Tibial nerve (tissue), 4 donors: ENCODE measurements at regions not wholly inside any gene's neighbourhood (a gene's known extent, or its start where the extent isn't known, plus 50 kb on each side); places are given as distances from the start of the nearest gene placed in this dataset.

ENCODE experiments used
- DNase-seq, 2 donors: peaks; one replicate each; pipeline ENCODE4 v3.0.0-alpha.2; 2019; ENCODE audit warnings: low spot score in 2 of 2
- H3K27ac ChIP-seq, 4 donors: fragments of 200-600 bp; sonication (generic) in 3 of 4; one replicate each; pipeline ENCODE4 v1.5.1; 2017 to 2019; ENCODE audit warnings: mild to moderate bottlenecking in 1 of 4
- H3K27me3 ChIP-seq, 2 donors: fragments of 200-600 bp; sonication (generic) in 1 of 2; one replicate each; pipeline versions ENCODE4 v1.5.1 to v1.6.0; 2017 to 2019
- H3K36me3 ChIP-seq, 3 donors: fragments of 200-600 bp; sonication (generic); one replicate each; pipeline ENCODE4 v1.5.1; 2018 to 2019
- H3K4me1 ChIP-seq, 4 donors: fragments of 200-600 bp; sonication (generic) in 3 of 4; one replicate each; pipeline ENCODE4 v1.5.1; 2017 to 2019
- H3K4me3 ChIP-seq, 4 donors: fragments of 200-600 bp; sonication (generic) in 3 of 4; one replicate each; pipeline ENCODE4 v1.5.1; 2017 to 2019; ENCODE audit warnings: mild to moderate bottlenecking in 1 of 4, moderate library complexity in 1 of 4
- H3K9me3 ChIP-seq, 4 donors: fragments of 200-600 bp; sonication (generic) in 3 of 4; one replicate each; pipeline ENCODE4 v1.5.1; 2017 to 2019
- EP300 ChIP-seq, 2 donors: sonication (generic); formaldehyde crosslinking; IDR thresholded peaks; one replicate each; pipeline ENCODE4 v1.6.1; 2017; ENCODE audit warnings: antibody characterized with exemption in 2 of 2, mild to moderate bottlenecking in 1 of 2
- POLR2A ChIP-seq, 2 donors: fragments of 450-650 bp; IDR thresholded peaks; one replicate each; pipeline ENCODE4 v1.6.1; 2017; ENCODE audit warnings: antibody characterized with exemption in 2 of 2, mild to moderate bottlenecking in 2 of 2, moderate library complexity in 2 of 2
- WGBS, 2 donors: methylation state at CpG; one replicate each; pipeline ENCODE4 v1.1.5; 2018; 5-methylcytosine and 5-hydroxymethylcytosine counted together
- TF ChIP-seq, protein P1 (sequence below), 5 experiments: fragments of 200-600 bp in 3 of 5; fragments of 450-650 bp in 2 of 5; sonication (generic) in 3 of 5; IDR thresholded peaks; one replicate each; pipeline ENCODE4 v1.5.1; 2016 to 2019; ENCODE audit warnings: antibody characterized with exemption in 5 of 5, mild to moderate bottlenecking in 3 of 5, moderate library complexity in 2 of 5

DNA sequence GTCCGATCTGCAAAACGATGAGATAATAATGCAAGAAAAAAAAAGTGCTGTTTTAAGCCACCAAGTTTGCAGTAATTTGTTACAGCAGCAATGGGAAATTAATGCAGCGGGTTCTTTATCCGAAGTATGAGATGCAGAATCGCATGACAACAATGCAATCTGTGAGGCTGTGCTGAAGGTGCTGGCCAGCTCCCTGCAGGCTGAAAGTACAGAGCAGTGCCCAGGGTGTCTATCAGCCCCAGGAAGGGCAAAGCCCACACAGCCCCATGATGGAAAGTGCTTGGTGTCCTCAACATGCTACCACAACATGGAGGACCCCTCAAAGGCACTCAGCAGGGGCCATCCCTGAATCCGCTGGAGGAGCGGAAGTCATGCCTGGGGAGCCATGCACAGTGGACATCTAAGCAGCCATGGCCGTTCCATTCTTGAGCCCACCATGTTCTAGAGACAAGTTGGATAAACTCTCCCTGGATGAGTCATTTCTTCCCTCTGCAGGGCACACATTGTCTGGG lies 199.5 kb upstream of the PFKP start:
- WGBS, 2 donors: 88 to 93% methylated on average over 8 of the region's 8 CpGs
- H3K27me3 ChIP-seq: no peaks in the 10 kb centered on the region
- no peaks in the 10 kb centered on the region for H3K36me3 ChIP-seq
- DNase-seq: no peak
- no peaks in the 10 kb centered on the region for H3K4me1 ChIP-seq
- no peak for TF ChIP-seq POLR2A (IDR thresholded peaks at IDR 0.05)
- TF ChIP-seq EP300 (IDR thresholded peaks at IDR 0.05): no peak
- TF ChIP-seq, protein P1, sequence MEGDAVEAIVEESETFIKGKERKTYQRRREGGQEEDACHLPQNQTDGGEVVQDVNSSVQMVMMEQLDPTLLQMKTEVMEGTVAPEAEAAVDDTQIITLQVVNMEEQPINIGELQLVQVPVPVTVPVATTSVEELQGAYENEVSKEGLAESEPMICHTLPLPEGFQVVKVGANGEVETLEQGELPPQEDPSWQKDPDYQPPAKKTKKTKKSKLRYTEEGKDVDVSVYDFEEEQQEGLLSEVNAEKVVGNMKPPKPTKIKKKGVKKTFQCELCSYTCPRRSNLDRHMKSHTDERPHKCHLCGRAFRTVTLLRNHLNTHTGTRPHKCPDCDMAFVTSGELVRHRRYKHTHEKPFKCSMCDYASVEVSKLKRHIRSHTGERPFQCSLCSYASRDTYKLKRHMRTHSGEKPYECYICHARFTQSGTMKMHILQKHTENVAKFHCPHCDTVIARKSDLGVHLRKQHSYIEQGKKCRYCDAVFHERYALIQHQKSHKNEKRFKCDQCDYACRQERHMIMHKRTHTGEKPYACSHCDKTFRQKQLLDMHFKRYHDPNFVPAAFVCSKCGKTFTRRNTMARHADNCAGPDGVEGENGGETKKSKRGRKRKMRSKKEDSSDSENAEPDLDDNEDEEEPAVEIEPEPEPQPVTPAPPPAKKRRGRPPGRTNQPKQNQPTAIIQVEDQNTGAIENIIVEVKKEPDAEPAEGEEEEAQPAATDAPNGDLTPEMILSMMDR (IDR thresholded peaks at IDR 0.05): no peak
- no peak overlapping the region for H3K4me3 ChIP-seq
- no peak overlapping the region for H3K27ac ChIP-seq
- peaks cover 0 to 3% (median 0%) of the 10 kb centered on the region in 4 donors for H3K9me3 ChIP-seq

DNA sequence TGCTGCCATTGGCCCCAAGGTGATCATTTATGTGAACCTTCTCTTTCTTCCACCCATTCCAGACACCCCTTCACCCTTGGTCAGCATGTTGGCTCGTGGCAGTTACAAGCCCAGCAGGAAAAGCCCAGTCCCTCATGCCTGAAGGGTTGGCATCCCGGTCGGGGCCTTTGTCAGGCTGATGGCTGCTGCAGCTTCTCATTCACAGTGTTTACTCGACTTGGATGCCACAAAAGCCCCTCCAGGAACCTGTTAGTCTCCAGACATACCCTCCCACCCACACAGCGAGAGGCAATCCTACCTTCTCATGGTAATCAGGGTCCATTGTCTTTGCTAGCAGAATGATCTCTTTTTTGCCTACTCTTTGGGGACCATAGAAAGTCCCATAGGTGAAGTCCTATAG lies 200.8 kb upstream of the PFKP start:
- Histone ChIP-seq H3K4me1 (no peaks in the 10 kb centered on the region), H3K27me3 (no peaks in the 10 kb centered on the region), H3K27ac (no peak overlapping the region), H3K36me3 (no peaks in the 10 kb centered on the region), H3K4me3 (no peak overlapping the region), H3K9me3 (peaks cover 0 to 3% (median 0%) of the 10 kb centered on the region in 4 donors)
- TF ChIP-seq, protein P1 (IDR thresholded peaks at IDR 0.05): no peak
- TF ChIP-seq EP300 (IDR thresholded peaks at IDR 0.05): no peak
- no peak for DNase-seq
- 49 to 52% methylated on average over 4 to 5 of the region's 5 CpGs for WGBS, 2 donors

DNA sequence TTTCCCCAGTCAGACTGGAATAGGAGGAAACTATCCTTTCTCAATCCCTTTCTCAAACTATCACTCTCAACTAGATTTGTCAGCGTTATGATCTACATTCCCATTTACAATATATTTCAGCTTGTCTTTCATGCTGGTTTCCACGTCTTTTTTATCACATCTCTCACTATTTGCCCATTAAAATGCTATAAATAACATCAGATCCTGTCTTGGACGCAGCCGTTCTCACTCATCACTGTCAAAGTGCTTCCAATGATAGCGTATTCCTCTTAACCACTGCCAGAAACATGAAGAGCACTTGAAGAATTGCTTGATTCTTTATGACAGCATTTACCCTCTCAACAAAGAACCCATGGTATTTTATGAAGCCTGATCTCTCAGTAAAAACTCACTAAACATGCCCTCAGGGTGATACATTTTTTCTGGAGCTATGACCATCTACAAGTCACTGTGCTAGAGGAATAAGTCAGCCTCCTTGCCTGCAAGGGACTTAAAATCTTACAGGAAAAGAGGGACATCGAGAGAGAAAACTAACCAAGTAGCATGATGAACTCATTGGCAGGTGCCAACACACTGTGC lies 205.6 kb upstream of the PFKP start:
- no peaks in the 10 kb centered on the region for H3K4me1 ChIP-seq
- no peak for DNase-seq
- H3K27ac ChIP-seq: no peak overlapping the region
- WGBS, 2 donors: 44 to 50% methylated on average over 6 of the region's 6 CpGs
- TF ChIP-seq, protein P1 (IDR thresholded peaks at IDR 0.05): no peak
- TF ChIP-seq EP300 (IDR thresholded peaks at IDR 0.05) (no peak), POLR2A (IDR thresholded peaks at IDR 0.05) (no peak)
- no peaks in the 10 kb centered on the region for H3K36me3 ChIP-seq
- no peak overlapping the region for H3K4me3 ChIP-seq
- H3K27me3 ChIP-seq: no peaks in the 10 kb centered on the region
- peaks cover 0 to 15% (median 0%) of the 10 kb centered on the region in 4 donors for H3K9me3 ChIP-seq

DNA sequence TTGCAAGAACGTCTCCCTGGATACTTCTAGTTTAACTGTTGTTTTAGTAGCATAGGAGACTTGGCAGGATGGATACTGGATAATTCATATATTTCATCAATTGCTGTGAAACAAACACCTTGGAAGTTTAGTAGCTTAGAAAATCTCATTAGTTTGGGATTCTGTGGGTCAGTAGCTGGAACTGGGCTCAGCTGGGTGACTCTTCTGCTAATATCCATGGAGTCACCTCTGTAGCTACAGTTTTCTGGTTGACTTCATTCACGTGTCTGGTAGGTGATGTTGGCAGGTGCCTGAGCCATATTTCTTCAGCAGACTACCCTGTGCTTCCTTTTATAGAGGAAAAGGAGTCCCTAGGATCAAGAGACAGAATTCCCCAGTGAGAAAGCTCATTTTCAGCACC lies 208.9 kb upstream of the PFKP start:
- Histone ChIP-seq H3K9me3 (peaks cover 0 to 12% (median 0%) of the 10 kb centered on the region in 4 donors), H3K27me3 (no peaks in the 10 kb centered on the region), H3K27ac (no peak overlapping the region), H3K4me3 (no peak overlapping the region), H3K36me3 (no peaks in the 10 kb centered on the region), H3K4me1 (no peaks in the 10 kb centered on the region)
- no peak for TF ChIP-seq POLR2A (IDR thresholded peaks at IDR 0.05)
- TF ChIP-seq, protein P1 (IDR thresholded peaks at IDR 0.05): no peak
- no peak for TF ChIP-seq EP300 (IDR thresholded peaks at IDR 0.05)
- 83 to 86% methylated on average over 2 of the region's 2 CpGs for WGBS, 2 donors
- no peak for DNase-seq

DNA sequence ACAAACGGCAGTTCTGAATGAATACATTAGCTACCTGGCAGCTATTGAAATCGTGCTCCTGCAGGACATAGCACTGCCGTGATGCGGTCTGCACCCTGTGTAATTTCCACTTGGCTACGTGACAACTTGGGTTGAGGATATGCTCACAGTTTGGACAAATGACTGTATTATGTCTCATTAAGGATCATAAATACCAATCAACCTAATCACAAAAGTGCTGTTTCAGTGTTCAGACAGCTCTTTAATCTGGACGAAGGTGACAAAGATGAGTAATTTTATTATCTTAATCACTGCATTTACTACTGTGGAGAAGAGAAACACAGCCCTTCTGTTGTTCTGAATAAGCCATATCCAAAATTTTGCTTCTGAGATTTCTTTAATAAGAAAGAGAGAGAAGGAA lies 210.8 kb upstream of the PFKP start:
- Histone ChIP-seq H3K4me3 (no peak overlapping the region), H3K4me1 (no peaks in the 10 kb centered on the region), H3K27ac (no peak overlapping the region), H3K9me3 (peaks cover 0 to 12% (median 0%) of the 10 kb centered on the region in 4 donors), H3K27me3 (no peaks in the 10 kb centered on the region), H3K36me3 (no peaks in the 10 kb centered on the region)
- DNase-seq: no peak
- TF ChIP-seq POLR2A (IDR thresholded peaks at IDR 0.05): no peak
- TF ChIP-seq EP300 (IDR thresholded peaks at IDR 0.05): no peak
- TF ChIP-seq, protein P1 (IDR thresholded peaks at IDR 0.05): no peak
- WGBS, 2 donors: 50 to 60% methylated on average over 6 of the region's 6 CpGs
